H9 (cell line): ENCODE measurements at regions not wholly inside any gene's neighbourhood (a gene's known extent, or its start where the extent isn't known, plus 50 kb on each side); places are given as distances from the start of the nearest gene placed in this dataset.

Experiments used
- DNase-seq: peaks from one replicate; pipeline ENCODE4 v3.0.0-alpha.2; 2017
- H2AFZ ChIP-seq: one replicate; pipeline ENCODE4 v1.6.1; 2013; ENCODE audit warnings: mild to moderate bottlenecking, low read length, control low read depth, moderate library complexity
- H2AK5ac ChIP-seq: 2 replicates; pipeline ENCODE4 v1.6.1; 2013; ENCODE audit warnings: low read length, control low read depth, mixed read lengths; ENCODE audit not compliant: insufficient read length
- H2BK120ac ChIP-seq: one replicate; pipeline ENCODE4 v1.6.1; 2013; ENCODE audit warnings: low read depth, mild to moderate bottlenecking, low read length, control low read depth, inconsistent platforms; ENCODE audit not compliant: poor library complexity, severe bottlenecking
- H2BK12ac ChIP-seq: 2 replicates; pipeline ENCODE4 v1.6.1; 2013; ENCODE audit warnings: low read length, control low read depth, mixed read lengths, low read depth; ENCODE audit not compliant: insufficient read length
- H2BK15ac ChIP-seq: 2 replicates; pipeline ENCODE4 v1.6.1; 2013; ENCODE audit warnings: low read depth, low read length, control low read depth
- H2BK20ac ChIP-seq: one replicate; pipeline ENCODE4 v1.6.1; 2013; ENCODE audit warnings: low read depth, mild to moderate bottlenecking, low read length, control low read depth, inconsistent platforms; ENCODE audit not compliant: poor library complexity, severe bottlenecking
- H2BK5ac ChIP-seq: 2 replicates; pipeline ENCODE4 v1.6.1; 2013; ENCODE audit warnings: low read length, control low read depth, mixed read lengths; ENCODE audit not compliant: insufficient read length
- H3K14ac ChIP-seq: 2 replicates; pipeline ENCODE4 v1.6.1; 2013; ENCODE audit warnings: low read length, control low read depth; ENCODE audit not compliant: insufficient read depth
- H3K18ac ChIP-seq: 2 replicates; pipeline ENCODE4 v1.6.1; 2013; ENCODE audit warnings: low read depth, mild to moderate bottlenecking, mixed read lengths, low read length, control low read depth; ENCODE audit not compliant: insufficient read length
- H3K23ac ChIP-seq: 2 replicates; pipeline ENCODE4 v1.6.1; 2013; ENCODE audit warnings: low read length, control low read depth, mixed read lengths, low read depth; ENCODE audit not compliant: insufficient read length
- H3K23me2 ChIP-seq: 2 replicates; pipeline ENCODE4 v1.6.1; 2013; ENCODE audit warnings: low read depth, mild to moderate bottlenecking, mixed read lengths, low read length, control low read depth; ENCODE audit not compliant: insufficient read length, poor library complexity, severe bottlenecking
- H3K27ac ChIP-seq: 2 replicates; pipeline ENCODE4 v1.5.1; 2013; ENCODE audit warnings: low read length, control low read depth, mixed read lengths, low read depth; ENCODE audit not compliant: insufficient read length
- H3K27me3 ChIP-seq: 2 replicates; pipeline ENCODE4 v1.6.1; 2013; ENCODE audit warnings: low read length, control low read depth, inconsistent platforms; ENCODE audit not compliant: insufficient read depth
- H3K4ac ChIP-seq: 2 replicates; pipeline ENCODE4 v1.6.1; 2013; ENCODE audit warnings: low read depth, mild to moderate bottlenecking, control low read depth, inconsistent platforms, low read length, moderate library complexity
- H3K4me1 ChIP-seq: 2 replicates; pipeline ENCODE4 v1.6.1; 2013; ENCODE audit warnings: low read length, control low read depth, inconsistent platforms; ENCODE audit not compliant: insufficient read depth
- H3K4me2 ChIP-seq: 2 replicates; pipeline ENCODE4 v1.6.1; 2013; ENCODE audit warnings: low read length, control low read depth, mixed read lengths; ENCODE audit not compliant: insufficient read length, insufficient read depth
- H3K56ac ChIP-seq: 2 replicates; pipeline ENCODE4 v1.6.1; 2013; ENCODE audit warnings: low read depth, mild to moderate bottlenecking, mixed read lengths, low read length, control low read depth; ENCODE audit not compliant: insufficient read length
- H3K79me1 ChIP-seq: 2 replicates; pipeline ENCODE4 v1.6.1; 2013; ENCODE audit warnings: low read depth, mild to moderate bottlenecking, moderate library complexity, low read length, control low read depth, inconsistent platforms; ENCODE audit not compliant: insufficient read depth, poor library complexity, severe bottlenecking
- H3K79me2 ChIP-seq: 2 replicates; pipeline ENCODE4 v1.6.1; 2013; ENCODE audit warnings: low read length, control low read depth, inconsistent platforms; ENCODE audit not compliant: insufficient read depth
- H3K9ac ChIP-seq: 2 replicates; pipeline ENCODE4 v1.6.1; 2013; ENCODE audit warnings: low read length, control low read depth, mixed read lengths; ENCODE audit not compliant: insufficient read length; ENCODE audit errors: extremely low read depth
- H3K9me3 ChIP-seq: one replicate; pipeline ENCODE4 v1.6.1; 2013; ENCODE audit warnings: low read depth, low read length, inconsistent platforms; ENCODE audit not compliant: control insufficient read depth
- H3T11ph ChIP-seq: one replicate; pipeline ENCODE4 v1.6.1; 2013; ENCODE audit warnings: mild to moderate bottlenecking, low read length, control low read depth, inconsistent platforms
- H4K20me1 ChIP-seq: one replicate; pipeline ENCODE4 v1.6.1; 2013; ENCODE audit not compliant: control insufficient read depth, insufficient read length, insufficient read depth
- H4K5ac ChIP-seq: 2 replicates; pipeline ENCODE4 v1.6.1; 2013; ENCODE audit warnings: low read depth, mild to moderate bottlenecking, mixed read lengths, low read length, control low read depth; ENCODE audit not compliant: insufficient read length
- H4K8ac ChIP-seq: replicated peaks from 2 replicates; pipeline ENCODE4 v1.6.1; 2013; ENCODE audit warnings: low read length, control low read depth, mixed read lengths, low read depth; ENCODE audit not compliant: insufficient read length
- H4K91ac ChIP-seq: 2 replicates; pipeline ENCODE4 v1.6.1; 2013; ENCODE audit warnings: low read depth, mild to moderate bottlenecking, moderate library complexity, mixed read lengths, low read length, control low read depth; ENCODE audit not compliant: insufficient read length
- H3K27ac Mint-ChIP-seq, 3 experiments: 2 replicates in 2 of 3; 3 replicates in 1 of 3; pipeline ENCODE4 v1.8.0; 2020 to 2021; ENCODE audit warnings: mixed read lengths in 3 of 3, mild to moderate bottlenecking in 1 of 3, moderate library complexity in 1 of 3
- H3K27me3 Mint-ChIP-seq: 2 replicates; pipeline ENCODE4 v1.8.0; 2021; ENCODE audit warnings: low read depth, mild to moderate bottlenecking, moderate library complexity, mixed read lengths
- H3K36me3 Mint-ChIP-seq, 3 experiments: 2 replicates in 2 of 3; 3 replicates in 1 of 3; pipeline ENCODE4 v1.8.0; 2020 to 2021; ENCODE audit warnings: low read depth in 3 of 3, mixed read lengths in 3 of 3; ENCODE audit not compliant: insufficient read depth in 1 of 3
- H3K4me1 Mint-ChIP-seq, 2 experiments: 2 replicates each; pipeline ENCODE4 v1.8.0; 2020; ENCODE audit warnings: mixed read lengths in 2 of 2
- H3K4me3 Mint-ChIP-seq, 2 experiments: 2 replicates in 1 of 2; 3 replicates in 1 of 2; pipeline ENCODE4 v1.8.0; 2020 to 2021; ENCODE audit warnings: mild to moderate bottlenecking in 2 of 2, mixed read lengths in 2 of 2, moderate library complexity in 1 of 2
- H3K9me3 Mint-ChIP-seq, 2 experiments: 2 replicates in 1 of 2; 3 replicates in 1 of 2; pipeline ENCODE4 v1.8.0; 2020; ENCODE audit warnings: mild to moderate bottlenecking in 2 of 2, mixed read lengths in 2 of 2, moderate library complexity in 1 of 2
- WGBS: extraction: QIAGEN DNeasy Blood & Tissue Kit; methylation state at CpG from one replicate; pipeline ENCODE4 v1.1.7; 2013; ENCODE audit warnings: missing lambda C conversion rate, low lambda C conversion rate, mixed read lengths; ENCODE audit not compliant: insufficient read length; ENCODE audit errors: extremely low coverage; 5-methylcytosine and 5-hydroxymethylcytosine counted together
- TF ChIP-seq, protein P1 (sequence below): fragments of 200-600 bp; sonication (generic); conservative IDR thresholded peaks from 3 replicates; pipeline ENCODE4 v1.8.0; 2021; ENCODE audit warnings: antibody characterized with exemption, mild to moderate bottlenecking

DNA sequence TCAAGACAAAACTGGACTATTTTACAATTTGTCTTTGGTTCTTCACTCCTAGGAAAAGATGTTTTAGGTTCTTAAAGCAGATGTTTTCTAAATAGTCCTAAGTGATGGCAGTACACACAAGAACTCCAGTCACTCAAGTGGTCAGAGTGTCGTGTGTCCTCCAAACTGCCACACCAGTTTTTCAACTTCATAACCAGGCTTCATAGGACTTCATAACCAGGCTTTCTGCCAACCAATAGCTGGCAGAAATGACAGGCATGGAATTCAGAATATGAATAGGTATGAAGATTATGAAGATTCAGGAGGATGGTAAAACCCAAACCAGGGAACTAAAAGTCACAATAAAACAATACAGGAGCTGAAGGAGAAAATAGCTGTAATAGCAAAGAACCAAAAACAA, 721.2 kb upstream of the SEMA3D start:
- H3K4me3 Mint-ChIP-seq = no peak overlapping the region

More for the DNA sequence above, 721.2 kb upstream of the SEMA3D start:
- Histone ChIP-seq H4K8ac (no peak overlapping the region), H2BK15ac (no peak overlapping the region), H3K79me2 (no peaks in the 10 kb centered on the region), H3K9me3 (no peaks in the 10 kb centered on the region), H3K18ac (no peak overlapping the region), H2AFZ (no peak overlapping the region), H2BK20ac (no peak overlapping the region), H3K27me3 (no peaks in the 10 kb centered on the region), H3K4me1 (no peaks in the 10 kb centered on the region), H4K91ac (no peak overlapping the region), H3T11ph (no peak overlapping the region), H2AK5ac (no peak overlapping the region), H2BK12ac (no peak overlapping the region), H3K27ac (no peak overlapping the region), H3K9ac (no peak overlapping the region), H3K79me1 (no peaks in the 10 kb centered on the region), H4K5ac (no peak overlapping the region), H4K20me1 (no peaks in the 10 kb centered on the region), H2BK5ac (no peak overlapping the region), H3K14ac (no peak overlapping the region), H2BK120ac (no peak overlapping the region), H3K4ac (no peak overlapping the region), H3K23ac (no peak overlapping the region), H3K23me2 (no peaks in the 10 kb centered on the region), H3K4me2 (no peak overlapping the region), H3K56ac (no peak overlapping the region)
- Mint-ChIP-seq H3K27ac (no peak overlapping the region), H3K36me3 (peaks cover 0 to 4% (median 3%) of the 10 kb centered on the region in 3 experiments; a peak in 1 of 7 replicates), H3K27me3 (no peaks in the 10 kb centered on the region), H3K9me3 (no peaks in the 10 kb centered on the region; a peak in 2 of 5 replicates), H3K4me1 (no peaks in the 10 kb centered on the region)
- TF ChIP-seq, protein P1, sequence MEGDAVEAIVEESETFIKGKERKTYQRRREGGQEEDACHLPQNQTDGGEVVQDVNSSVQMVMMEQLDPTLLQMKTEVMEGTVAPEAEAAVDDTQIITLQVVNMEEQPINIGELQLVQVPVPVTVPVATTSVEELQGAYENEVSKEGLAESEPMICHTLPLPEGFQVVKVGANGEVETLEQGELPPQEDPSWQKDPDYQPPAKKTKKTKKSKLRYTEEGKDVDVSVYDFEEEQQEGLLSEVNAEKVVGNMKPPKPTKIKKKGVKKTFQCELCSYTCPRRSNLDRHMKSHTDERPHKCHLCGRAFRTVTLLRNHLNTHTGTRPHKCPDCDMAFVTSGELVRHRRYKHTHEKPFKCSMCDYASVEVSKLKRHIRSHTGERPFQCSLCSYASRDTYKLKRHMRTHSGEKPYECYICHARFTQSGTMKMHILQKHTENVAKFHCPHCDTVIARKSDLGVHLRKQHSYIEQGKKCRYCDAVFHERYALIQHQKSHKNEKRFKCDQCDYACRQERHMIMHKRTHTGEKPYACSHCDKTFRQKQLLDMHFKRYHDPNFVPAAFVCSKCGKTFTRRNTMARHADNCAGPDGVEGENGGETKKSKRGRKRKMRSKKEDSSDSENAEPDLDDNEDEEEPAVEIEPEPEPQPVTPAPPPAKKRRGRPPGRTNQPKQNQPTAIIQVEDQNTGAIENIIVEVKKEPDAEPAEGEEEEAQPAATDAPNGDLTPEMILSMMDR = no peak
- no peak for DNase-seq
- no CpG with 5 or more reads among the region's 1 CpG for WGBS
